ENCODE measurements at regions not wholly inside any gene's neighbourhood (a gene's known extent, or its start where the extent isn't known, plus 50 kb on each side); places are given as distances from the start of the nearest gene placed in this dataset.

DNA sequence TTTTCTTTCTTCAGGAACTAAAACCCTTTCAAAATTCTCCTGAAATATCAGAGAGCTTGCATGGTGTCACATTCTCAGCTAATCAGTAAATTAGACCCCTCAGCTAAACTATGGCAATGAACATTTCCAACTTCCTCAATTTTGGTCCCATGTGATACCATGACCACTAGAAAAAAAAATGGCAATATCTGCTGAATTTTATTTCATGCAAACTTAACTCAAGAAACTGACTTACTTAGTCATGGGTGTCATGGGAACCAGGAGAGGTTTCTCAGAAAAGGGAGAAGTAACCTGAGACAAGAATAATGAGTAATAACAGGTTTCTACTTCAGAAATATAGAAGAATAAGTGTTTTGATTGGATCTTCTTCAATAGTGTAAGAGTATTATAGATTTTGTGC is 784.6 kb upstream of the ALCAM start:
- Mint-ChIP-seq H3K36me3 (ENCODE audit: low read depth) (peaks cover 10% of the 10 kb centered on the region), H3K4me1 (peaks cover 4% of the 10 kb centered on the region), H3K4me3 (no peak overlapping the region), H3K27ac (no peak overlapping the region), H3K27me3 (no peaks in the 10 kb centered on the region), H3K9me3 (peaks cover 20% of the 10 kb centered on the region)
- ChIA-PET CTCF (no interaction called here), POLR2A (no interaction called here)
- TF ChIP-seq, protein P1, sequence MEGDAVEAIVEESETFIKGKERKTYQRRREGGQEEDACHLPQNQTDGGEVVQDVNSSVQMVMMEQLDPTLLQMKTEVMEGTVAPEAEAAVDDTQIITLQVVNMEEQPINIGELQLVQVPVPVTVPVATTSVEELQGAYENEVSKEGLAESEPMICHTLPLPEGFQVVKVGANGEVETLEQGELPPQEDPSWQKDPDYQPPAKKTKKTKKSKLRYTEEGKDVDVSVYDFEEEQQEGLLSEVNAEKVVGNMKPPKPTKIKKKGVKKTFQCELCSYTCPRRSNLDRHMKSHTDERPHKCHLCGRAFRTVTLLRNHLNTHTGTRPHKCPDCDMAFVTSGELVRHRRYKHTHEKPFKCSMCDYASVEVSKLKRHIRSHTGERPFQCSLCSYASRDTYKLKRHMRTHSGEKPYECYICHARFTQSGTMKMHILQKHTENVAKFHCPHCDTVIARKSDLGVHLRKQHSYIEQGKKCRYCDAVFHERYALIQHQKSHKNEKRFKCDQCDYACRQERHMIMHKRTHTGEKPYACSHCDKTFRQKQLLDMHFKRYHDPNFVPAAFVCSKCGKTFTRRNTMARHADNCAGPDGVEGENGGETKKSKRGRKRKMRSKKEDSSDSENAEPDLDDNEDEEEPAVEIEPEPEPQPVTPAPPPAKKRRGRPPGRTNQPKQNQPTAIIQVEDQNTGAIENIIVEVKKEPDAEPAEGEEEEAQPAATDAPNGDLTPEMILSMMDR (IDR thresholded peaks at IDR 0.05): no peak
- no peak for DNase-seq
- ATAC-seq (ENCODE audit: low read depth): peak; percentile 18
- intact Hi-C loops (cut with micrococcal nuclease): no loop called here

DNA sequence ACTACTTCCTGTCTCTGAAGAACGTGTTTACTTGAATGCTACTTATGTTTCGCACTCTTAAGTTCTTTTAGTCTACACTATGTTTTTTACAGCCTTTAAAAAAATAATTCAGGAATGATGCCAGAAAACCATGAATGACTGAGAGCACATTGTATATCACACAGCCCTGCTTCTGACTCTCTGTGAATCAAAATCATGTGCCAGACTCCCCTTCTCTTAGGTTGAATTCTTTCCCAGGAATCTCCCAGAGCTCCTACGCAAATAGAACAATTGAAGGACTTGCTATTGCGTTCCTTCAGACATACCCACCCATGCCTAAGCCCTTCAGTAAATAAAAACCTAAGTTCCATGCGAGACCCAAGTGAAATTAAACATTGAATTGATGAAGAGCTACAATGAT is 782.0 kb upstream of the ALCAM start:
- Mint-ChIP-seq H3K27me3 (no peaks in the 10 kb centered on the region), H3K36me3 (ENCODE audit: low read depth) (no peaks in the 10 kb centered on the region), H3K9me3 (peaks cover 2% of the 10 kb centered on the region), H3K27ac (no peak overlapping the region), H3K4me1 (peaks cover 4% of the 10 kb centered on the region), H3K4me3 (no peak overlapping the region)
- DNase-seq (no peak), ATAC-seq (ENCODE audit: low read depth) (no peak)
- intact Hi-C loops (cut with micrococcal nuclease): no loop called here
- ChIA-PET POLR2A (no interaction called here), CTCF (no interaction called here)
- TF ChIP-seq, protein P1 (IDR thresholded peaks at IDR 0.05): no peak

DNA sequence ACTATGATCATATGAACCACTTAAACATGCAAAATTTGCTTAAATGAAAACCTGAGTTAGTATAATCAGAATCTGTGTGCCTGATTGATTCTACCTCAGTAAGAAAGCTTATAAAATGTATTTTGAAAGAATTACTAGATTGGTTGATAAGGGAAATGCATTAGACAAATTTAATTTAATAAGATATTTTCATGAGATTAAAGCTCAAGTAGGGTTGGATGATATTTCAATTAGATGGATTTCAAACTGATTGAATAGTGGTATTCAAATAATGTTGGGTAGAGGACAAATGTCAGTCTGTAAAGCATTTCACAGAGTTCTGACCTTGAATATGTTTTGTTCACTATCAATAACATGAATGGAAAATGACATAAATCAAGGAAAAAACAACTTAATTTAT is 780.4 kb upstream of the ALCAM start:
- H3K27ac Mint-ChIP-seq: no peak overlapping the region
- CTCF ChIA-PET: no interaction called here
- TF ChIP-seq, protein P1 (IDR thresholded peaks at IDR 0.05): no peak
- H3K4me1 Mint-ChIP-seq: peaks cover 4% of the 10 kb centered on the region
- H3K4me3 Mint-ChIP-seq: no peak overlapping the region
- H3K9me3 Mint-ChIP-seq: peaks cover 2% of the 10 kb centered on the region
- intact Hi-C loops (cut with micrococcal nuclease): no loop called here
- POLR2A ChIA-PET: no interaction called here
- DNase-seq (no peak), ATAC-seq (ENCODE audit: low read depth) (no peak)
- no peaks in the 10 kb centered on the region for H3K36me3 Mint-ChIP-seq (ENCODE audit: low read depth)
- no peaks in the 10 kb centered on the region for H3K27me3 Mint-ChIP-seq

DNA sequence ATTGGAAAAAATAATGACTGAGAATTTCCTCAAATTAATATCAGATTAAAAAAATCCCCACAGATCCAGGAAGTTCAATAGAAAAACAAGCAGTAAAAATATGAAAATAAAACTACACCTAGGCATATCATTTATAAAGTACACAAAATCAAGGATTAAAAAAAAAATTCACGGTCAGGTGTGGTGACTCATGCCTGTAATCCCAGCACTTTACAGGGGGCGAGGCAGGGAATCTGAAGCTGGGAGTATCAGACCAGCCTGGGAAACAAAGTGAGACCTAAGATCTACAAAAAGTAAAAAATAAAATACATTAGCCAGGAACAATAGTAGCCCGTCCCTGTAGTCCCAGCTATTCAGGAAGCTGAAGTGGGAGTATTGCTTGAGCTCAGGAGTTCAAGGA is 778.3 kb upstream of the ALCAM start:
- intact Hi-C loops (cut with micrococcal nuclease): no loop called here
- Mint-ChIP-seq H3K27me3 (no peaks in the 10 kb centered on the region), H3K9me3 (peaks cover 2% of the 10 kb centered on the region), H3K36me3 (ENCODE audit: low read depth) (no peaks in the 10 kb centered on the region), H3K4me1 (peaks cover 3% of the 10 kb centered on the region), H3K27ac (no peak overlapping the region), H3K4me3 (no peak overlapping the region)
- DNase-seq (no peak), ATAC-seq (ENCODE audit: low read depth) (no peak)
- ChIA-PET CTCF (no interaction called here), POLR2A (no interaction called here)
- TF ChIP-seq, protein P1 (IDR thresholded peaks at IDR 0.05): no peak

DNA sequence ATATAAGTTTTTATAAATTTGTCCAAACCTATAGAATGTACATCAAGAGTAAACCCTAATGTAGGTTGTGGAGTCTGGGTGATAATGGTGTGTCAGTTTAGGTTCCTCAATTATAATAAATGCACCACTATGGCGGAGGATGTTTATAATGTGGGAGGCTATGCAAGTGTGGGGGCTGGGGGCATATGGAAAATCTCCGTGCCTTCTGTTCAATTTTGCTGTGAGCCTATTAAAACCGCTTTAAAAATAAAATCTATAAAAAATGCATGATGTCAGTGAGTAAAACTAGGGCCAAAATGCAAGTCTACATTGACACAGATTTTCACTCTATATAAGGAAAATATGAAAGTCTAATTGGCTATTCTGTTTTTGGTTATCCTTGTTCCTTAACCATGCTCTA is 774.9 kb upstream of the ALCAM start:
- TF ChIP-seq, protein P1 (IDR thresholded peaks at IDR 0.05): no peak
- Mint-ChIP-seq H3K27ac (no peak overlapping the region), H3K4me1 (peaks cover 3% of the 10 kb centered on the region), H3K36me3 (ENCODE audit: low read depth) (no peaks in the 10 kb centered on the region), H3K4me3 (no peak overlapping the region), H3K27me3 (no peaks in the 10 kb centered on the region), H3K9me3 (peaks cover 2% of the 10 kb centered on the region)
- DNase-seq (no peak), ATAC-seq (ENCODE audit: low read depth) (no peak)
- CTCF ChIA-PET: no interaction called here
- POLR2A ChIA-PET: no interaction called here
- intact Hi-C loops (cut with micrococcal nuclease): no loop called here
